Renal pelvis (tissue), 1 donor: ENCODE measurements at regions not wholly inside any gene's neighbourhood (a gene's known extent, or its start where the extent isn't known, plus 50 kb on each side); places are given as distances from the start of the nearest gene placed in this dataset.
"Not testable (repeated sequence)": the region's sequence is repeated elsewhere in the genome, so short reads cannot be mapped to it uniquely, and the experiment has no call there.

Experiments
- DNase-seq: peaks from one replicate; pipeline ENCODE4 v3.0.0-alpha.2; 2013

DNA sequence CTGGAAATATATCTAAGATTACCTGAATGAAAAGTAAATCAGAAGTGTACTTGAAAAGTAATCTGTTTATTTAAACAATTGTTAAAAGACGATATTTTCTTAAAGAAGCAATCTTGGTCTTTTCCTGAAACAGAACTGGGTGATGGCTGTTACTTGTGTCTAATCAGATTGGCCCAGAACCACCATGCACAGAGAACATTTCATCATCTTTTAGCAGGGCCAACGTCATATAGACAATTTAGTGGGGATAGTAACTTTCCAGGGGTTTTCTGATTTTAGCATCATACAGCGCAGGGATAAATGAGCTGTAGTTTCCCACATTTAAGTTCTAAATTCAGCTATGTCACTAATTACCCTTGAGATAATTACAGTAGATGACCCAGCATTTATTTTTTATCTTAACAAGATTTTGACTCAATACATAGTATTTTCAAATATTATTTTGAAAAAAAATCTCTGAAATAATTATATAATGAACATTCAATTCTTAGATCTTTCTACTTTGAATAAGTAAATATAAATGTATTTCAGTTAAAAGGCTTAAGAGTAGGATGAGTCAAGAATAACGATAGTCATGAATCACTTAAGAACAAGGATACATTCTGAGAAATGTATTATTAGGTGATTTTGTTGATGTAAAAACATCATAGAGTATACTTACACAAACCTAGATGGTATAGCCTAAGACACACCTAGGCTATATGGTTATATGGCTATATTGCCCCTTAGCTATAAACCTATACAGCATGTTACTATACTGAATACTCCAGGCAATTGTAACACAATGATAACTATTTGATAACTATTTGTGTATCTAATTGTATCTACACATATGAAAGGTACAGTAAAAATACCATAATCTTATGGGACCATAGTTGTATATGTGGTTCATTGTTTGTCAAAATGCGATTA is 103.8 kb upstream of the MME start:
- no peak for DNase-seq

DNA sequence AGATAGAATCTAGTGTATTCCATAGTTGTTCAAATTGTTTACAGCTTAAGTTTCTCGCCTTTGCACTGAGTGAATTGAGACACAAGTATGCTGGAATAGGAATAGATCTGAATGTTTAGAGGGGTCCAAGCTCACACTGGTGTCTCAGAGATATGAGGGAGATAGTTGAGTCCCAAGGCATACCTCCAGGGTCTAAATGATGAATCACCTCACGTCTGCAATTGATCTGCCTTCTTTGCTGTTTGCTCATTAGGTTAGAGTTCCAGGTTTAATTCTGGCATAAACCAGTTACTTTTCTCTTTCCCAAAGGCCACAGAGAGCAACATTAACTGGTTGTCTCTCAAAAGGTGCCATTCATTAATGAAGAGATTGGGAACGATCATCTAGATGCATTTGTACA is 106.3 kb upstream of the MME start:
- no peak for DNase-seq

- no peak for DNase-seq
Observed at GRCh38 chr3:154972951-154973350, 107.2 kb upstream of the MME start.

- DNase-seq = no peak
Observed at GRCh38 chr3:154971771-154972326, 108.3 kb upstream of the MME start.

DNA sequence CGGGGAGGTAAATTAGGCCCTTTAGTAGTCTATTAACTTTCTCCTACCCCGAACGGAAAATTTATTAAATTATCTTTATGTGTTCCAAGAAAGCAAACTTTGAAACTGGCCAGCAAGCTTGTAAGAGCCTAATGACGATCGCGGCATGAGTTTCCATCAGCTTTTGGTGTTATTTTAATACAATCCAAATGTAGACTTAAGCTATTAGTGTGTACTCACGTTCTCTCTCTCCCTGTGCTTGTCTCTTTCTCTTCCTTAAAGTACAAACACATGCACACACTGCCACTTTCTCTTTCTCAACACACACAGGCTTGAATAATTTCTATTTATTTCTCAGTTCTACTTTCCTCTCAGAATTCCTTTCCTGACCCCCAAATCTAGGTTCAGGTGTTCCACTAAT is 108.8 kb upstream of the MME start:
- no peak for DNase-seq

DNA sequence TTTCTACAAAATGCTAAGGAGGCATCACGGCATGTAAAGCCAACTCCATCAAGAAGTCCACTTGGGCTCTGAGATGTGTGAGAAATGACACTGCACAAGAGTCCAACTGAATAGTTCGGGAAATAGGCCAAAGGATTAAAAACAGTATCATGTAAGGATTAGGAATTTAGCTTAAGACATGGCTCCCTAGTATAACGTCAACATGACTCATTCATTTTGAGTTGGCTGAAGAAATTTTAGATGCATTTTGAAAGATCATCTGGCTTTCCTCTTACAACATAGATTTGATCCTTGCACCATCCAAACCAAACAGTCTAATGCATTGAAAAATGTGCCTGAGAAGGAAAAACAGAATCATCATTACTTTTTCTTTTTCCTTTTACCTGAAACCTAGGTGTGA is 109.3 kb upstream of the MME start:
- DNase-seq = no peak

DNA sequence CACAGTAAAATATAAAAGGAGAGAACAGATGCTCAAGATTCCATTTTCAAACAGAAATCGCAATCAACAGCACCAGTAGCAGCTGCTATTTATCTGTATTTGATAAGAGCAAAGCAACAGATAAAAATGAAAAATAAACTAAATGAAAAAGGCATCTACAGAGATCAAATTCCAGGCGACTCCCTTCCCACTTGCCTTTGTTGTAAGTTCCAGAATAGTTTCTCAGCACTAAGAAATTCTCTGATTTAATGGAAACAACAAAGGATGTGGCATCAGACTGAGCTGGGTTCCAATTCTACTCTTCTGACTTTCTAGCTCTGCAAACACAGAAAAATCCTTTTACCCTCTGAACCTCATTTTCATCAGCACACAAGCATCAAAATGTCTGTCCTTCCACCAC is 110.8 kb upstream of the MME start:
- DNase-seq = no peak

DNA sequence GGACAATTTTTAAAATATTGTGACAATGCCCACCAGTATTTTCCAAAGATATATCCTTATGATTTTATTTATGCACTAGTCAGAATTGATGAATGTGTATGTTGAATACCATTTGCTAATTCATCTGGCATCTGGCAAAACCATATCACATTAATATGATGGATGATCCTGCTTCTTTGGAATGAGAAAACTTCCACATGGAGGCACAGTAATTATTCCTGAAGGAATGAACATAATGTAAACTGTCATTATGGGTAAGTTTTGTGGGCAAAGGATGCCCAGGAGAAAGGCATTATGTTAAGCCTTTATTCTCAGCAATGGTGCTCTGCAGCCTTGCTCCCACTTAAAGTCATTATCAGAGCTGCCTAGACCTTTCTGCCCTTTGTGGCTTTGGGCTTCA is 113.0 kb upstream of the MME start:
- DNase-seq = no peak

DNA sequence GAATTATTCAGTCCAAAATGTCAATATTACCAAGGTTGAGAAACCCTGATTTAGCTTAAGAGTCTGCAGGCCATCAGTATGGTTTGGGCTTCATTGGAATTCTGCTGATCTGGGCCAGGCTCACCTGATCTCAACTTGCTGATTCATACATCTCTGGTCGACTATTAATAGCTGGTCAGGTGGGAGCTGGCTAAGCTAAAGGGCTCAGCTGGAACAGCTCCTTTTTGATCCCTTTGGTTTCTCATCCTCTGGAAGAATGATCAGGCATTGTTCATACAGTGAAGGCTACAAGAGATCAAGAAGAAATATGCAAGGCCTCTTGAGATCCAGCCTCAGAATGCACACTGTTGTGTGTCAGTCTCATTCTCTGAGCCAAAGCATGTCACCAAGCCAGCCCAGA is 123.3 kb upstream of the MME start:
- no peak for DNase-seq

DNA sequence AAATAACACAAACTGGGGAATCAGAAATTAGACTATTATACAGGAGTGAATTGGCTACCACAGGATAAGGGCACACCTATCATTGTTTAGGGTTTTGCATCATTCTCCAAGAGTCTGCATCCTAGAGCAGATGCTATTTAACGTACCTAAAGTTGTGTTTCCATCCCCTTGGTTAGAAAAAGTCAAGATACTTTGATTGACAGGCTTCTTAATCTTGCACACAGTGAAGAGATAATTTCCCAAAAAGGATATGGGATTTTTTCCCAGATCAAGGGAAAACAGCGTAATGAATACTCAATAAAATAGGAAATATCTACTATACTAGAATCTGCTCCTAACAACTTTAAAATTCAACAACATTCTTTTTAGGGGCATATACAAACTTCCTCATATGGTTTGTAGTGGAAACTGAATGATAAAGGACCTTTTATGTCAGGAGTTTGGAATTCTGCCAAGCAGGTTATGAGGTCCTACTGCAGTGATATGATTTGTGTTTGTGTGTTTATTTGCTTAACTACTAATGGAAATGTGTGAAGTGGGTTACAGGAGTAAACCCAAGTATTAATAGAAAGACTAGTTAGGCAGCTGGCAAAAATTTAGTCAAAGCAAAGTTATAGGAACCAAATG is 124.1 kb upstream of the MME start:
- DNase-seq = no peak

DNA sequence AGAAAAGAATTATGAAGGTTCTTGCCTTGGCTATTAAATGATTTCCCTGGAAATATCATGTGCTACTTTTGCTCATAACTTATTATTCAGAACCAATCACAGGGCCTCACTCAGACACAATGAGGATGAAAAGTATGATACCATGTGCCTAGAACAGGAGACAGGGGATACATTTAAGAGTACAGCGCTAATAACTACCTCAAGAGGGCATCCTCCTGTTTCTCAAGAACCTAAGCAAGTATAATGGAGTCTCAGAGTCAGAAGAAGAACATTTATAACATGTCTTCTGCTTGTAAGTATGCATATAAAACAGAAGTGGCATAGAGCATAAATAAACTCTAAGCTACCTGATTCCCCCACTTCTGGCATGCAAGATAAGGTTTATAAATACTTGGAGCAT is 125.4 kb upstream of the MME start:
- DNase-seq = no peak

GRCh38 chr3:154953538-154953937 is 126.6 kb upstream of the MME start:
- DNase-seq = no peak

DNA sequence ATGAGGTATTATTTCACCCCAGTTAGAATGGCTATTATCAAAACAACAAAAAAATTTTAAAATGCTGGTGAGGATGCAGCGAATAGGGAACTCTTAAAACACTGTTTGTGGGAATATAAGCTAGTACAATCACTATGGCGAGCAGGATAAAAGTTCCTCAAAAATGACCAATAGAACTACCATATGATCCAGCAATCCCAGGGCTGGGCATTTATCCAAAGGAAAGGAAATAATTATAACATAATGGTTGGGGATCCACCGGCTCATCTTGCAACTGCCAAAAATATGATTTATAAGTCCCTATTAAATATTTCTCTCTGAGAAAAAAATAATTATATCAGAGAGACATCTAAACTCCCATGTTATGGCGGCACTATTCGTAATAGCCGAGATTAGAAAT is 127.6 kb upstream of the MME start:
- DNase-seq = no peak

DNA sequence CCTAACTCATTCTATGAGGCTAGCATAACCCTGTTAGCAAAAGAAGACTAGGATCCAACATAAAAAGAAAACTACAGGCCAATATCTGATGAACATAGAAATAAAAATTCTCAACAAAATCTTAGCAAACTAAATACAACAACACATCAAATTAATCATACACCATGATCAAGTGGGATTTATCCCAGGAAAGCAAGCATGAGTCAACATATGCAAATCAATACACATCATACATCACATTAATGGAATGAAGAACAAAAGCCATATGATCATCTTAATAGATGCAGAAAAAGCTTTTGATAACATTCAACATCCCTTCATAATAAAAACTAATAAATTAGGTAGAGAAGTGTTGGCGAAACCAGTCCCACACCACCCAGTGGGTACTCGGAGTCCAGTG is 136.1 kb upstream of the MME start:
- no peak for DNase-seq

DNA sequence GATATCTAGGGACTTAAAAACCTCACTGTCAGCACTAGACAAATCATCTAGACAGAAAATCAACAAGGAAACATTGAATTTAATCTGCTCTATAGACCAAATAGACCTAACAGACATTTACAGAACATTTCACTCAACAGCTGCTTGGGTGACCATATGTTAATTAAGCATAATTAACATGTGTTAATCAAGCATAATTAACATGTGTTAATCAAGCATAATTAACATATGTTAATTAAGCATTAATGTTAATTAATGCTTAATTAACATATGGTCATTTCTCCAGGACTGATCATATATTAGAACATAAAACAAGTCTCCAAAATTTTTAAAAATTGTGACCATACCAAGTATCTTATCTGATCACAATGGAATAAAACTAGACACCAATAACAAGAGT is 137.3 kb upstream of the MME start:
- DNase-seq = no peak

DNA sequence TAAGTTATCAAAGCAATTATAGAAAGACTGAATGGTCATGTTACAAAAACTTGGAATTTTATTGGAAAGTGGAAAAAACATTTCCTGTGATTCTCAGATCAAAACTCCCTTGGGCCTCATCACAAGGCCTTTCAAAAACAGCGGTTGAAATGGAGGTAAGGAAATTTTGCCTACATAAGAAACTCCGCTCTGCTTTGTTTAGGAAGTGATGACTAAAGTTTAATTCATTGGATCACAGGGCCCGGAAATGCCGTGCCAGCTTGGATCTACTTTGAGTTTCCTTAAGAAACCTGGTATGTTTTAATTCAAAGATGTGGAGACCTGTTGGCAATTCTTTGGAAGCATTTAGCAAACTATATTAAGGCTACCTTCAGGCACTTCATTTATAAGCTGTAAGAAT is 143.9 kb upstream of the MME start:
- DNase-seq = no peak

- no peak for DNase-seq
Observed at GRCh38 chr3:154933581-154933980, 146.5 kb upstream of the MME start.

DNA sequence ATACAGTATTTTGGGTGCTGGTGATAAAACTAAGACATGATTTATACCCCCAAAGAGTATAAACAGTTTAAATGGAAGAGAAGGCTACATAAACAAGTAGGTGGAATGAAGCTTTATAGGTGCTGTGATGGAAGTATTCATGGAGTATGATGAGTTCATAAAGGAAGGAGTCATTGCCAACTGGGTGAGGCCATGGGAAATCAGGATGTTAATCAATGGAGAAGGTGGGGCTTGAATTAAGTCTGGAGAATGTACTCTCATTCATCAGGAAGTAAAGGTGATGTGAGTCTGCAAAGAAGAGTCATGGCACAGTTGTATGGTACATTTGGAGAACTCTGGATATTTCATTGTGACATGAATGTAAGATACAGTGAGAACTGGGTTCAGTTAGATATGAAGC is 147.5 kb upstream of the MME start:
- no peak for DNase-seq

- no peak for DNase-seq
Observed at GRCh38 chr3:154931484-154931883, 148.6 kb upstream of the MME start.

- no peak for DNase-seq
Observed at GRCh38 chr3:154926721-154927120, 153.4 kb upstream of the MME start.

DNA sequence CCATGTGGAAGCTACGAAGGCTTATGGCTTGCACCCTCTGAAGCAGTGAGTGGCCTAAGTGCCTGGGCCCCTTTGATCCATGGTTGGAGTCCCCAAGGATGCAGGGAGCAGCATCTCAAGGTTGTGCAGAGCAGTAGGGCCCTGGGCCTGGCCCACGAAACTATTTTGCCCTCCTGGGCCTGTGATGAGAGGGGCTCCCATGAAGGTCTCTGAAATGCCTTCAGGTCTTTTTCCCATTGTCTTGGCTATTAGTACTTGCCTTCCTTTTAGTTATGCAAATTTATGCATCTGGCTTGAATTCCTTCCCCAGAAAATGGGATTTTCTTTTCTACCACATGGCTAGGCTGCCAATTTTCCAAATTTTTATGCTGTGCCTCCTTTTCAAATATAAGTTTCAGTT is 158.8 kb upstream of the MME start:
- no peak for DNase-seq

- DNase-seq = no peak
Observed at GRCh38 chr3:154919226-154919625, 160.9 kb upstream of the MME start.

- no peak for DNase-seq
Observed at GRCh38 chr3:154904328-154904727, 175.8 kb upstream of the MME start.

DNA sequence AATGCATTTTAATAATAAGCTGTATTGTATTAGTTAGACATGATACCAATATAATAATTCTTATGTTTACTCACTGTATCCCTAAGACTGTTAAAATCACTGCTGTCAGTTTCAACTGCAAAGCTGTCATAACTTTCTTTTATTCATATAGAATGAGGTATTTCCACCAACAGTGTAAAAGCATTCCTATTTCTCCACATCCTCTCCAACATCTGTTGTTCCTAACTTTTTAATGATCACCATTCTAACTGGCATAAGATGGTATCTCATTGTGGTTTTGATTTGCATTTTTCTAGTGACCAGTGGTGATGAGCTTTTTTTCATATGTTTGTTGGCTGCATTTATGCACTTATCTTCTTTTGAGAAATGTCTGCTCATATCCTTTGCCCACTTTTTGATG is 177.6 kb upstream of the MME start:
- not testable (repeated sequence) for DNase-seq
